ENCODE measurements at regions not wholly inside any gene's neighbourhood (a gene's known extent, or its start where the extent isn't known, plus 50 kb on each side); places are given as distances from the start of the nearest gene placed in this dataset.
A peak's percentile ranks its signal among the peaks of the same experiment; 100 is the strongest.

DNA sequence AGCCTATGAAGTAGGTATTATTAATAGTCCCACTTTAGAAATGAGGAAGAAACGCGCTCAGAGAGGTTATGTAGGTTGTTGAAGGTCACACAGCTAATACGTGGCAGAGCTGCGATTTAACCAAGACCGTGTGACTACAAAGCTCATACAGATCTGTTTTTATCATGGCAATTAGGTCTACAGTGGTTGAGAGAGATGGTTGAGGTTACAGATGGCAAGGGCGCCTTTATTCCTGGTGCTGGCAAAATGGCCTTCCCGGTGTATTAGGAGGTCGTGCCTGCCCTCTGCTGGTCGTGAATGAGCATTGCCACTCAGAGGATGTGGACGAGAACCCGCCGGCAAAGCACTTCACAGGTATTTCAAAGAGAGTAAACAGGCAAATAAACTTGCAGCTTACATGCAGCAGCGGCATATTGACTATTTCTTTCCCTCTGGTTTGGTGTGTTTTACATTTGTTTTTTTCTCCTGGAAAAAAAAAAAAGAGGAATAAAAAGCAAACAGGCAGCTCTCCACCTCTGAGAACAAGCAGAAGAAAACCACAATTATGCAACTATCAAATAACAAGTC, 65.3 kb upstream of the EGFLAM start:
- TF ChIP-seq, protein P1, sequence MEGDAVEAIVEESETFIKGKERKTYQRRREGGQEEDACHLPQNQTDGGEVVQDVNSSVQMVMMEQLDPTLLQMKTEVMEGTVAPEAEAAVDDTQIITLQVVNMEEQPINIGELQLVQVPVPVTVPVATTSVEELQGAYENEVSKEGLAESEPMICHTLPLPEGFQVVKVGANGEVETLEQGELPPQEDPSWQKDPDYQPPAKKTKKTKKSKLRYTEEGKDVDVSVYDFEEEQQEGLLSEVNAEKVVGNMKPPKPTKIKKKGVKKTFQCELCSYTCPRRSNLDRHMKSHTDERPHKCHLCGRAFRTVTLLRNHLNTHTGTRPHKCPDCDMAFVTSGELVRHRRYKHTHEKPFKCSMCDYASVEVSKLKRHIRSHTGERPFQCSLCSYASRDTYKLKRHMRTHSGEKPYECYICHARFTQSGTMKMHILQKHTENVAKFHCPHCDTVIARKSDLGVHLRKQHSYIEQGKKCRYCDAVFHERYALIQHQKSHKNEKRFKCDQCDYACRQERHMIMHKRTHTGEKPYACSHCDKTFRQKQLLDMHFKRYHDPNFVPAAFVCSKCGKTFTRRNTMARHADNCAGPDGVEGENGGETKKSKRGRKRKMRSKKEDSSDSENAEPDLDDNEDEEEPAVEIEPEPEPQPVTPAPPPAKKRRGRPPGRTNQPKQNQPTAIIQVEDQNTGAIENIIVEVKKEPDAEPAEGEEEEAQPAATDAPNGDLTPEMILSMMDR (conservative IDR thresholded peaks at IDR 0.05; ENCODE audit: low read length), result peak; percentile 91
- TF ChIP-seq EZH2phosphoT487 (IDR thresholded peaks at IDR 0.05; ENCODE audit: borderline replicate concordance, low read depth, low read length), result no peak

Data from OCI-LY7 (cell line).